ENCODE measurements at regions not wholly inside any gene's neighbourhood (a gene's known extent, or its start where the extent isn't known, plus 50 kb on each side); places are given as distances from the start of the nearest gene placed in this dataset.

- no peaks in the 10 kb centered on the region for H3K9me1 ChIP-seq (replicated peaks; ENCODE audit: control insufficient read depth, extremely low read depth, insufficient read depth, low read length)
- intact Hi-C loops (cut with micrococcal nuclease) = no loop called here
Measured at GRCh38 chr13:34878329-34878728, 63.7 kb upstream of the NBEA start.

DNA sequence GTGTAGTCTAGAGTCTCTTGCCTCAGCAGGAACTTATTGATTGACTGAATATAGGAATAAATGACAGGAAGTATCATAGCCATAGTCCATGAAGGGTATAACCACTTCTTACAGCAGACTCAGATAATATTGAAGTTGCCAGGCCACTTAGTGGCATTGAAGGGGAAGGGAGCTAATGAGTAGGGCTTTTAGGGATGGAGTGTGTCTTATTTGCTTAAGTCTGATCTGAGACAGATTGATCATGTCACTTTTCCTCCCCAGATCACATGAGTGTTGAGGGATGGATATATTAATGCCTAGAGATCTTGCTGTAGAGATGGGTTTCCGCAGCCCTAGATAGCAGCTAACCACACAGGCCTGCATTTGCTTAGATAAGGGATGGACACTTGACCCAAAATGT lies 62.2 kb upstream of the NBEA start:
- Histone ChIP-seq H3K9me3 (replicated peaks; ENCODE audit: control insufficient read depth, insufficient read depth, low read length) (no peaks in the 10 kb centered on the region), H3K36me3 (ENCODE audit: control insufficient read depth in 2 of 2, extremely low read depth in 1 of 2, insufficient read depth in 2 of 2, low read length in 2 of 2) (no peaks in the 10 kb centered on the region), H3K9ac (replicated peaks; ENCODE audit: extremely low read depth, insufficient read depth, low read length) (no peak overlapping the region), H3K27ac (ENCODE audit: insufficient read depth, low read depth, low read length) (no peak overlapping the region), H2AFZ (ENCODE audit: low read depth, low read length) (no peak overlapping the region), H4K20me1 (replicated peaks; ENCODE audit: control insufficient read depth, extremely low read depth, insufficient read depth, low read length) (no peaks in the 10 kb centered on the region), H3K4me3 (replicated peaks in 1 of 3; ENCODE audit: insufficient read depth in 1 of 3, low read depth in 1 of 3, low read length in 3 of 3) (no peak overlapping the region), H3K79me2 (ENCODE audit: control insufficient read depth, insufficient read depth, low read length) (no peaks in the 10 kb centered on the region), H3K27me3 (ENCODE audit: control insufficient read depth in 2 of 2, insufficient read depth in 2 of 2, low read length in 2 of 2) (no peaks in the 10 kb centered on the region), H3K9me1 (replicated peaks; ENCODE audit: control insufficient read depth, extremely low read depth, insufficient read depth, low read length) (no peaks in the 10 kb centered on the region), H3K4me1 (ENCODE audit: control insufficient read depth, extremely low read depth, insufficient read depth, low read length) (peaks cover 12% of the 10 kb centered on the region), H3K4me2 (ENCODE audit: insufficient read depth, low read length) (no peak overlapping the region)
- intact Hi-C loops (cut with micrococcal nuclease) (no loop called here), dilution Hi-C loops (cut with MboI; ENCODE audit: extremely low pct_ligation_motif_present, low sequenced_read_pairs) (no loop called here)
- ChIA-PET POLR2A (no interaction called here), CTCF (no interaction called here)
- DNase-seq (ENCODE audit: low read depth, low spot score) (no peak), FAIRE-seq (no peak)
- TF ChIP-seq GATA2 (IDR thresholded peaks at IDR 0.05; ENCODE audit: insufficient read depth, insufficient read length, low read depth, low read length) = no peak
- TF ChIP-seq POLR2A (IDR thresholded peaks at IDR 0.05; ENCODE audit: low read depth, low read length) = no peak
- no peak for TF ChIP-seq EZH2 (IDR thresholded peaks at IDR 0.05; ENCODE audit: borderline replicate concordance, low read depth, low read length, severe bottlenecking)
- no peak for TF ChIP-seq MYC (IDR thresholded peaks at IDR 0.05; ENCODE audit: low read depth, low read length)
- TF ChIP-seq, protein P1, sequence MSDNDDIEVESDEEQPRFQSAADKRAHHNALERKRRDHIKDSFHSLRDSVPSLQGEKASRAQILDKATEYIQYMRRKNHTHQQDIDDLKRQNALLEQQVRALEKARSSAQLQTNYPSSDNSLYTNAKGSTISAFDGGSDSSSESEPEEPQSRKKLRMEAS (IDR thresholded peaks at IDR 0.05; ENCODE audit: insufficient read depth, insufficient read length) = no peak
- TF ChIP-seq CTCF (IDR thresholded peaks at IDR 0.05; ENCODE audit: extremely low read depth in 1 of 2, insufficient read depth in 1 of 2, low read depth in 1 of 2, low read length in 2 of 2) = no peak
- TF ChIP-seq POLR2AphosphoS5 (IDR thresholded peaks at IDR 0.05; ENCODE audit: insufficient read depth, low read depth, low read length) = no peak
- TF ChIP-seq FOS (IDR thresholded peaks at IDR 0.05; ENCODE audit: borderline replicate concordance, insufficient read depth, low read length) = no peak
- no peak for TF ChIP-seq JUN (IDR thresholded peaks at IDR 0.05; ENCODE audit: borderline replicate concordance, insufficient read depth, insufficient read length, low read depth)
- no TSS peak for BruUV-seq (replicated peaks)

More at GRCh38 chr13:34878329-34878728, 63.7 kb upstream of the NBEA start:
- Histone ChIP-seq H3K27me3 (ENCODE audit: control insufficient read depth in 2 of 2, insufficient read depth in 2 of 2, low read length in 2 of 2) (no peaks in the 10 kb centered on the region), H3K36me3 (ENCODE audit: control insufficient read depth in 2 of 2, extremely low read depth in 1 of 2, insufficient read depth in 2 of 2, low read length in 2 of 2) (no peaks in the 10 kb centered on the region), H3K4me2 (ENCODE audit: insufficient read depth, low read length) (no peak overlapping the region), H3K9me3 (replicated peaks; ENCODE audit: control insufficient read depth, insufficient read depth, low read length) (no peaks in the 10 kb centered on the region), H3K4me1 (ENCODE audit: control insufficient read depth, extremely low read depth, insufficient read depth, low read length) (peaks cover 2% of the 10 kb centered on the region), H2AFZ (ENCODE audit: low read depth, low read length) (no peak overlapping the region), H3K9ac (replicated peaks; ENCODE audit: extremely low read depth, insufficient read depth, low read length) (no peak overlapping the region), H3K27ac (ENCODE audit: insufficient read depth, low read depth, low read length) (no peak overlapping the region), H3K79me2 (ENCODE audit: control insufficient read depth, insufficient read depth, low read length) (no peaks in the 10 kb centered on the region), H3K4me3 (replicated peaks in 1 of 3; ENCODE audit: insufficient read depth in 1 of 3, low read depth in 1 of 3, low read length in 3 of 3) (no peak overlapping the region), H4K20me1 (replicated peaks; ENCODE audit: control insufficient read depth, extremely low read depth, insufficient read depth, low read length) (no peaks in the 10 kb centered on the region)
- no TSS peak for BruUV-seq (replicated peaks)
- no peak for TF ChIP-seq EZH2 (IDR thresholded peaks at IDR 0.05; ENCODE audit: borderline replicate concordance, low read depth, low read length, severe bottlenecking)
- no peak for TF ChIP-seq POLR2A (IDR thresholded peaks at IDR 0.05; ENCODE audit: low read depth, low read length)
- no peak for TF ChIP-seq MYC (IDR thresholded peaks at IDR 0.05; ENCODE audit: low read depth, low read length)
- no peak for TF ChIP-seq POLR2AphosphoS5 (IDR thresholded peaks at IDR 0.05; ENCODE audit: insufficient read depth, low read depth, low read length)
- DNase-seq (ENCODE audit: low read depth, low spot score) (peak; percentile 21), FAIRE-seq (no peak)
- dilution Hi-C loops (cut with MboI; ENCODE audit: extremely low pct_ligation_motif_present, low sequenced_read_pairs) = no loop called here
- ChIA-PET POLR2A (no interaction called here), CTCF (interaction anchor here (0.5 kb wide), 1 partner anchor 11 kb away, joined by 3 read pairs; no protein-coding TSS in a partner anchor)
